ENCODE measurements at regions not wholly inside any gene's neighbourhood (a gene's known extent, or its start where the extent isn't known, plus 50 kb on each side); places are given as distances from the start of the nearest gene placed in this dataset.

DNA sequence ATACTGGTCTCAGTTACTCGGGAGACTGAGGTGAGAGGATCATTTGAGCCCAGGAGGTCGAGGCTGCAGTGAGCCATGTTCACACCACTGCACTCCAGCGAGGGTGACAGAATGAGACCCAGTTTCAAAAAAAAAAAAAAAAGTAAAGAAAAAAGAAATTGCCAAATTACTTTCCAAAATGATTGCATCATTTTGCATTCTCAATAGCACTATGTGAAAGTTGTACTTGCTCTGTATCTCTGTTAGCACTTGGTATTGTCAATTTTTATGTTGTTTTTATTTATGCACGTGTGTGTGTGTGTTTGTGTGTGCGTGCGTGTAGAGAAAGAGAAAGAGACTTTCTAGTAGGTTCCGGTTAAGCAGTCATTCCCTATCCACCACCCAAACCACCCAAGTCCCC, 328.4 kb downstream of the RAB3C start:
- Mint-ChIP-seq H3K4me1 (peaks cover 45% of the 10 kb centered on the region), H3K9me3 (peaks cover 29% of the 10 kb centered on the region), H3K4me3 (no peak overlapping the region), H3K27ac (no peak overlapping the region), H3K36me3 (ENCODE audit: low read depth) (peaks cover 9% of the 10 kb centered on the region), H3K27me3 (ENCODE audit: insufficient read depth) (no peaks in the 10 kb centered on the region)
- H3K27me3 ChIP-seq (ENCODE audit: control insufficient read depth, insufficient read depth, low read length, poor library complexity, severe bottlenecking): no peaks in the 10 kb centered on the region
- DNase-seq: no peak
- 40 to 81% methylated on average over 1 to 4 of the region's 7 CpGs for WGBS, 2 experiments (ENCODE audit: insufficient coverage in 1 of 2, insufficient read length in 1 of 2)
- no peak overlapping the region for H3K27ac ChIP-seq (ENCODE audit: low read depth, low read length)
- peak overlapping the region; percentile 57 for H3K4me3 ChIP-seq (ENCODE audit: low read length)
- peaks cover 29% of the 10 kb centered on the region for H3K9me3 ChIP-seq (ENCODE audit: control insufficient read depth, low read length)
- H3K4me1 ChIP-seq (ENCODE audit: control insufficient read depth, insufficient read depth, low read length): no peaks in the 10 kb centered on the region
- TF ChIP-seq, protein P1, sequence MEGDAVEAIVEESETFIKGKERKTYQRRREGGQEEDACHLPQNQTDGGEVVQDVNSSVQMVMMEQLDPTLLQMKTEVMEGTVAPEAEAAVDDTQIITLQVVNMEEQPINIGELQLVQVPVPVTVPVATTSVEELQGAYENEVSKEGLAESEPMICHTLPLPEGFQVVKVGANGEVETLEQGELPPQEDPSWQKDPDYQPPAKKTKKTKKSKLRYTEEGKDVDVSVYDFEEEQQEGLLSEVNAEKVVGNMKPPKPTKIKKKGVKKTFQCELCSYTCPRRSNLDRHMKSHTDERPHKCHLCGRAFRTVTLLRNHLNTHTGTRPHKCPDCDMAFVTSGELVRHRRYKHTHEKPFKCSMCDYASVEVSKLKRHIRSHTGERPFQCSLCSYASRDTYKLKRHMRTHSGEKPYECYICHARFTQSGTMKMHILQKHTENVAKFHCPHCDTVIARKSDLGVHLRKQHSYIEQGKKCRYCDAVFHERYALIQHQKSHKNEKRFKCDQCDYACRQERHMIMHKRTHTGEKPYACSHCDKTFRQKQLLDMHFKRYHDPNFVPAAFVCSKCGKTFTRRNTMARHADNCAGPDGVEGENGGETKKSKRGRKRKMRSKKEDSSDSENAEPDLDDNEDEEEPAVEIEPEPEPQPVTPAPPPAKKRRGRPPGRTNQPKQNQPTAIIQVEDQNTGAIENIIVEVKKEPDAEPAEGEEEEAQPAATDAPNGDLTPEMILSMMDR (conservative IDR thresholded peaks at IDR 0.05): no peak
- H3K9ac ChIP-seq (ENCODE audit: extremely low read depth, low read length, poor library complexity, severe bottlenecking): no peak overlapping the region
- H3K36me3 ChIP-seq (ENCODE audit: control insufficient read depth, insufficient read depth, low read length): no peaks in the 10 kb centered on the region

DNA sequence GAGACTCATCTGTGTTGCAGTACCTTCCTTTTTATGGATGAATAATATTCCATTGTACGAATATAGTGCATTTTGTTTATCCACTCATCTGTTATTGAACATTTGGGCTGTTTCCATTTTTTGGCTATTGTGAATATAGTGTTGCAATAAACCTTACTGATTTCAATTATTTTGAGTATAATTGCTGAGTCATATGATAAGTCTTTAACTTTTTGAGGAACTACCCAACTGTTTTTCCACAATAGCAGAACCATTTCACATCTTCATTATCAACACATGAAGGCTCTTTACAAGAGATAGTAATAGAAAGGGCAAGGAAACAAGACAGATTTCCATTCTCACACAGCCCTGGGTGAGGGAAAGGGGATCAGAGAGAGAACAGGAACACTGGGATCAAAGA, 329.2 kb downstream of the RAB3C start:
- H3K4me3 Mint-ChIP-seq: no peak overlapping the region
- peaks cover 21% of the 10 kb centered on the region for H3K9me3 ChIP-seq (ENCODE audit: control insufficient read depth, low read length)
- H3K4me3 ChIP-seq (ENCODE audit: low read length): no peak overlapping the region
- 93% methylated on average over 1 of the region's 1 CpG; no CpG with 5 or more reads in 1 of the 2 experiments for WGBS, 2 experiments (ENCODE audit: insufficient coverage in 1 of 2, insufficient read length in 1 of 2)
- H3K27me3 Mint-ChIP-seq (ENCODE audit: insufficient read depth): no peaks in the 10 kb centered on the region
- H3K36me3 ChIP-seq (ENCODE audit: control insufficient read depth, insufficient read depth, low read length): no peaks in the 10 kb centered on the region
- peaks cover 54% of the 10 kb centered on the region for H3K4me1 Mint-ChIP-seq
- H3K4me1 ChIP-seq (ENCODE audit: control insufficient read depth, insufficient read depth, low read length): no peaks in the 10 kb centered on the region
- peak overlapping the region; percentile 42 for H3K27ac Mint-ChIP-seq
- no peaks in the 10 kb centered on the region for H3K27me3 ChIP-seq (ENCODE audit: control insufficient read depth, insufficient read depth, low read length, poor library complexity, severe bottlenecking)
- H3K27ac ChIP-seq (ENCODE audit: low read depth, low read length): no peak overlapping the region
- peaks cover 21% of the 10 kb centered on the region for H3K9me3 Mint-ChIP-seq
- no peak for DNase-seq
- H3K9ac ChIP-seq (ENCODE audit: extremely low read depth, low read length, poor library complexity, severe bottlenecking): no peak overlapping the region
- TF ChIP-seq, protein P1 (conservative IDR thresholded peaks at IDR 0.05): no peak
- H3K36me3 Mint-ChIP-seq (ENCODE audit: low read depth): peaks cover 9% of the 10 kb centered on the region

DNA sequence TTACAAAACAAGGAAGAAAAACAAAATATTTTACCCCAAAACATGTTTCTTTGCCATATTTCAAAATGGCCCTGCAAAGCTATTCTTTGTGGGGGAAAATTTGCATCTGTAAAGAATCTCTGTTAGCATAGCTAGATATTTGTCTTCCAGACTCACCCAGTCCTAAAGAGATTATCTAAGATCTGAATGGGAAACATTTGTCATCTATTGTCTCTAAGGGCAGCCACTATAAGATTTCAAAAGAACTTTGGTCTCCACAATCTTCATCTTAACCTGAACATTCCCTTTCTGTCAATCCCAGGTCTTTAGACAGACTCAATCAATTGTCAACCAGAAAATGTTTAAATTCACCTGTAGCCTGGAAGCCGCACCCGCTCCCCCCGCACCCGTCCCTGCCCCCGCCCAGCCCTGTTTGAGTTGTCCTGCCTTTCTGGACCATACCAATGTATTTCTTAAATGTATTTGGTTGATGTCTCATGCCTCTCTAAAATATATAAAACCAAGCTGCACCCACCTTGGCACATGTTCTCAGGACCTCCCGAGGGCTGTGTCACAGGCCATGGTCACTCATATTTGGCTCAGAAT, 330.6 kb downstream of the RAB3C start:
- Mint-ChIP-seq H3K4me3 (no peak overlapping the region), H3K4me1 (peaks cover 59% of the 10 kb centered on the region), H3K27me3 (ENCODE audit: insufficient read depth) (no peaks in the 10 kb centered on the region), H3K36me3 (ENCODE audit: low read depth) (peaks cover 9% of the 10 kb centered on the region), H3K27ac (peak overlapping the region; percentile 60), H3K9me3 (peaks cover 18% of the 10 kb centered on the region)
- Histone ChIP-seq H3K27me3 (ENCODE audit: control insufficient read depth, insufficient read depth, low read length, poor library complexity, severe bottlenecking) (no peaks in the 10 kb centered on the region), H3K9me3 (ENCODE audit: control insufficient read depth, low read length) (peaks cover 10% of the 10 kb centered on the region), H3K27ac (ENCODE audit: low read depth, low read length) (no peak overlapping the region), H3K9ac (ENCODE audit: extremely low read depth, low read length, poor library complexity, severe bottlenecking) (no peak overlapping the region), H3K36me3 (ENCODE audit: control insufficient read depth, insufficient read depth, low read length) (no peaks in the 10 kb centered on the region), H3K4me3 (ENCODE audit: low read length) (peak overlapping the region; percentile 21), H3K4me1 (ENCODE audit: control insufficient read depth, insufficient read depth, low read length) (no peaks in the 10 kb centered on the region)
- no peak for DNase-seq
- TF ChIP-seq, protein P1 (conservative IDR thresholded peaks at IDR 0.05): no peak
- WGBS, 2 experiments (ENCODE audit: insufficient coverage in 1 of 2, insufficient read length in 1 of 2): 0 to 51% methylated on average over 1 to 6 of the region's 6 CpGs
